ENCODE measurements at regions not wholly inside any gene's neighbourhood (a gene's known extent, or its start where the extent isn't known, plus 50 kb on each side); places are given as distances from the start of the nearest gene placed in this dataset.

DNA sequence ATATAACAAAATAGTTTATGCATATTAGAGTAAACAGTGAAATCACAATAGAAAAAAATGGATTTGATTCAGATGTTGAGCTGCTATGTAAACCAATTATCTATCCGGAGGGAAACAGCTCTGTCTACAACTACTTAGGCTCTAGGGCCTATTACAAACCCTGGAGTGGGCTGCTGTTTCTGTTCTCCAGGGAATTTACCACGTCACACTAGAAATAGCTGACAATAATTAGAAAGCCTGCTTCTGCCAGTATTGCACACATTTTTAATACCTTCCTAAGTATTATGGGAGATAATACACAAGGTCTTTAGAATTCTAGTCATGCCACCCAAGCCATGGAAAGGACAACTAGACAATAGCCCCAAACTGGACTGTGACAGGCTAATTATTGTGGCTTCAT is 411.1 kb downstream of the FIGN start:
- TF ChIP-seq, protein P1, sequence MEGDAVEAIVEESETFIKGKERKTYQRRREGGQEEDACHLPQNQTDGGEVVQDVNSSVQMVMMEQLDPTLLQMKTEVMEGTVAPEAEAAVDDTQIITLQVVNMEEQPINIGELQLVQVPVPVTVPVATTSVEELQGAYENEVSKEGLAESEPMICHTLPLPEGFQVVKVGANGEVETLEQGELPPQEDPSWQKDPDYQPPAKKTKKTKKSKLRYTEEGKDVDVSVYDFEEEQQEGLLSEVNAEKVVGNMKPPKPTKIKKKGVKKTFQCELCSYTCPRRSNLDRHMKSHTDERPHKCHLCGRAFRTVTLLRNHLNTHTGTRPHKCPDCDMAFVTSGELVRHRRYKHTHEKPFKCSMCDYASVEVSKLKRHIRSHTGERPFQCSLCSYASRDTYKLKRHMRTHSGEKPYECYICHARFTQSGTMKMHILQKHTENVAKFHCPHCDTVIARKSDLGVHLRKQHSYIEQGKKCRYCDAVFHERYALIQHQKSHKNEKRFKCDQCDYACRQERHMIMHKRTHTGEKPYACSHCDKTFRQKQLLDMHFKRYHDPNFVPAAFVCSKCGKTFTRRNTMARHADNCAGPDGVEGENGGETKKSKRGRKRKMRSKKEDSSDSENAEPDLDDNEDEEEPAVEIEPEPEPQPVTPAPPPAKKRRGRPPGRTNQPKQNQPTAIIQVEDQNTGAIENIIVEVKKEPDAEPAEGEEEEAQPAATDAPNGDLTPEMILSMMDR (IDR thresholded peaks at IDR 0.05), result no peak
- TF ChIP-seq POLR2A (IDR thresholded peaks at IDR 0.05), result no peak
